ENCODE measurements at regions not wholly inside any gene's neighbourhood (a gene's known extent, or its start where the extent isn't known, plus 50 kb on each side); places are given as distances from the start of the nearest gene placed in this dataset.

DNA sequence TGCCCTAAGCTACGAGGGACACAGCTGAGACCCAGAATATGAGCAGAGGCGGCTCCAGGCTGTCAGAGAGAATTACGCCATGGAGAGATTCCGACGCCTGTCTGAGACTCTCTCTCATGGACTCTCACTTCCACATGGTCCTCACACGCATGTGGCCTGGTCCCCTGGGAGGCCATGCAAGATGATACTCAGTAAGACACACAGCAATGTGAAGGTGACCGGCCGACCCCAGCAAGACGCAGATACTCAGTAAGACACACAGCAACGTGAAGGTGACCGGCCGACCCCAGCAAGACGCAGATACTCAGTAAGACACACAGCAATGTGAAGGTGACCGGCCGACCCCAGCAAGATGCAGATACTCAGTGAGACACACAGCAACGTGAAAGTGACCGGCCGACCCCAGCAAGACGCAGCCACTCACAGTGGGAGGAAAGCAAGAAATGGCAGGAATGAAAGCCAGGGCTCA, 400.8 kb upstream of the MYT1L start:
- TF ChIP-seq, protein P1, sequence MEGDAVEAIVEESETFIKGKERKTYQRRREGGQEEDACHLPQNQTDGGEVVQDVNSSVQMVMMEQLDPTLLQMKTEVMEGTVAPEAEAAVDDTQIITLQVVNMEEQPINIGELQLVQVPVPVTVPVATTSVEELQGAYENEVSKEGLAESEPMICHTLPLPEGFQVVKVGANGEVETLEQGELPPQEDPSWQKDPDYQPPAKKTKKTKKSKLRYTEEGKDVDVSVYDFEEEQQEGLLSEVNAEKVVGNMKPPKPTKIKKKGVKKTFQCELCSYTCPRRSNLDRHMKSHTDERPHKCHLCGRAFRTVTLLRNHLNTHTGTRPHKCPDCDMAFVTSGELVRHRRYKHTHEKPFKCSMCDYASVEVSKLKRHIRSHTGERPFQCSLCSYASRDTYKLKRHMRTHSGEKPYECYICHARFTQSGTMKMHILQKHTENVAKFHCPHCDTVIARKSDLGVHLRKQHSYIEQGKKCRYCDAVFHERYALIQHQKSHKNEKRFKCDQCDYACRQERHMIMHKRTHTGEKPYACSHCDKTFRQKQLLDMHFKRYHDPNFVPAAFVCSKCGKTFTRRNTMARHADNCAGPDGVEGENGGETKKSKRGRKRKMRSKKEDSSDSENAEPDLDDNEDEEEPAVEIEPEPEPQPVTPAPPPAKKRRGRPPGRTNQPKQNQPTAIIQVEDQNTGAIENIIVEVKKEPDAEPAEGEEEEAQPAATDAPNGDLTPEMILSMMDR (conservative IDR thresholded peaks at IDR 0.05; ENCODE audit: low read length) = no peak
- TF ChIP-seq EZH2phosphoT487 (IDR thresholded peaks at IDR 0.05; ENCODE audit: borderline replicate concordance, low read depth, low read length) = no peak
